NCI-H748 (cell line): ENCODE measurements at regions not wholly inside any gene's neighbourhood (a gene's known extent, or its start where the extent isn't known, plus 50 kb on each side); places are given as distances from the start of the nearest gene placed in this dataset.
"Not testable (repeated sequence)": the region's sequence is repeated elsewhere in the genome, so short reads cannot be mapped to it uniquely, and the experiment has no call there.

Experiments
- DNase-seq: peaks from one replicate; lab custom pipeline; 2025; ENCODE audit not compliant: unreplicated experiment; lab: John Stamatoyannopoulos, UW

GRCh38 chr2:216776066-216776850 lies 80.9 kb upstream of the IGFBP5 start:
- peak; percentile 99 for DNase-seq

- peak; percentile 73 for DNase-seq
Measured at GRCh38 chr2:216775043-216775453, 79.7 kb upstream of the IGFBP5 start.

GRCh38 chr2:216774620-216775019 lies 79.3 kb upstream of the IGFBP5 start:
- DNase-seq = no peak

GRCh38 chr2:216774180-216774579 lies 78.8 kb upstream of the IGFBP5 start:
- DNase-seq = no peak

GRCh38 chr2:216773072-216773471 lies 77.7 kb upstream of the IGFBP5 start:
- DNase-seq = peak; percentile 72

GRCh38 chr2:216770717-216771116 lies 75.4 kb upstream of the IGFBP5 start:
- no peak for DNase-seq

GRCh38 chr2:216770050-216770449 lies 74.7 kb upstream of the IGFBP5 start:
- peak; percentile 32 for DNase-seq

GRCh38 chr2:216769626-216770025 lies 74.3 kb upstream of the IGFBP5 start:
- no peak for DNase-seq

GRCh38 chr2:216768908-216769411 lies 73.6 kb upstream of the IGFBP5 start:
- no peak for DNase-seq

- peak; percentile 100 for DNase-seq
Measured at GRCh38 chr2:216765761-216766262, 70.5 kb upstream of the IGFBP5 start.

- DNase-seq = no peak
Measured at GRCh38 chr2:216763396-216763795, 68.0 kb upstream of the IGFBP5 start.

GRCh38 chr2:216761809-216762208 lies 66.5 kb upstream of the IGFBP5 start:
- DNase-seq = no peak

GRCh38 chr2:216761133-216761532 lies 65.8 kb upstream of the IGFBP5 start:
- DNase-seq = peak; percentile 90

- DNase-seq = peak; percentile 15
Measured at GRCh38 chr2:216758256-216759155, 63.2 kb upstream of the IGFBP5 start.

GRCh38 chr2:216757532-216757931 lies 62.2 kb upstream of the IGFBP5 start:
- DNase-seq = no peak

GRCh38 chr2:216756435-216756834 lies 61.1 kb upstream of the IGFBP5 start:
- DNase-seq = peak; percentile 23

- no peak for DNase-seq
Measured at GRCh38 chr2:216754812-216755211, 59.5 kb upstream of the IGFBP5 start.

GRCh38 chr2:216754336-216754735 lies 59.0 kb upstream of the IGFBP5 start:
- no peak for DNase-seq

GRCh38 chr2:216752855-216753505 lies 57.6 kb upstream of the IGFBP5 start:
- no peak for DNase-seq

- peak; percentile 69 for DNase-seq
Measured at GRCh38 chr2:216750750-216751149, 55.4 kb upstream of the IGFBP5 start.

GRCh38 chr2:216746268-216746667 lies 50.9 kb upstream of the IGFBP5 start:
- DNase-seq = not testable (repeated sequence)
